Fibroblast of lung (primary cell): ENCODE measurements at regions not wholly inside any gene's neighbourhood (a gene's known extent, or its start where the extent isn't known, plus 50 kb on each side); places are given as distances from the start of the nearest gene placed in this dataset.

Experiments
- DNase-seq, 2 donors: peaks; one replicate each; pipeline versions ENCODE4 v3.0.0 to v3.0.0-alpha.2; 2010; ENCODE audit warnings: low read depth in 2 of 2
- H2AFZ ChIP-seq: 2 replicates; pipeline ENCODE4 v1.5.1; 2012; ENCODE audit warnings: low read length, control low read depth, inconsistent platforms
- H3K27ac ChIP-seq: 2 replicates; pipeline ENCODE4 v1.5.1; 2011; ENCODE audit warnings: low read length, control low read depth; ENCODE audit not compliant: insufficient read depth
- H3K27me3 ChIP-seq: 2 replicates; pipeline ENCODE4 v1.5.1; 2011; ENCODE audit warnings: mild to moderate bottlenecking, low read length; ENCODE audit not compliant: control insufficient read depth, insufficient read depth
- H3K36me3 ChIP-seq: 2 replicates; pipeline ENCODE4 v1.5.1; 2011; ENCODE audit warnings: low read length; ENCODE audit not compliant: control insufficient read depth, insufficient read depth
- H3K4me1 ChIP-seq: 2 replicates; pipeline ENCODE4 v1.5.1; 2011; ENCODE audit warnings: low read length; ENCODE audit not compliant: control insufficient read depth, insufficient read depth; ENCODE audit errors: extremely low read depth
- H3K4me2 ChIP-seq: 2 replicates; pipeline ENCODE4 v1.5.1; 2011; ENCODE audit warnings: low read length, control low read depth; ENCODE audit not compliant: insufficient read depth; ENCODE audit errors: extremely low read depth
- H3K4me3 ChIP-seq, 4 experiments: fragments of 200-600 bp in 1 of 4; sonication (generic) in 1 of 4; replicated peaks in 1 of 4; 2 replicates each; pipeline ENCODE4 v1.5.1; 2011 to 2016; ENCODE audit warnings: low read length in 4 of 4, low read depth in 3 of 4, mild to moderate bottlenecking in 3 of 4, control low read depth in 2 of 4, inconsistent platforms in 1 of 4, mixed read lengths in 1 of 4; ENCODE audit not compliant: insufficient read depth in 1 of 4; ENCODE audit errors: control extremely low read depth in 1 of 4
- H3K79me2 ChIP-seq: 2 replicates; pipeline ENCODE4 v1.5.1; 2012; ENCODE audit warnings: mild to moderate bottlenecking, low read length, inconsistent platforms; ENCODE audit not compliant: control insufficient read depth, insufficient read depth
- H3K9ac ChIP-seq: 2 replicates; pipeline ENCODE4 v1.5.1; 2011; ENCODE audit warnings: mild to moderate bottlenecking, low read length, control low read depth; ENCODE audit not compliant: insufficient read depth
- H3K9me3 ChIP-seq: 2 replicates; pipeline ENCODE4 v1.5.1; 2012; ENCODE audit warnings: low read depth, low read length; ENCODE audit not compliant: control insufficient read depth, insufficient read depth
- H4K20me1 ChIP-seq: 2 replicates; pipeline ENCODE4 v1.5.1; 2011; ENCODE audit warnings: low read length; ENCODE audit not compliant: control insufficient read depth, insufficient read depth; ENCODE audit errors: extremely low read depth
- CTCF ChIP-seq, 2 donors: IDR thresholded peaks in 1 of 2; conservative IDR thresholded peaks in 1 of 2; 1 replicate in 1 of 2; 2 replicates in 1 of 2; pipeline ENCODE4 v1.5.1; 2011 to 2012; ENCODE audit warnings: low read length in 2 of 2, control low read depth in 1 of 2, inconsistent platforms in 1 of 2, low read depth in 1 of 2, mild to moderate bottlenecking in 1 of 2
- EZH2 ChIP-seq: IDR thresholded peaks from 2 replicates; pipeline ENCODE4 v1.5.1; 2012; ENCODE audit warnings: low read length, control low read depth, mild to moderate bottlenecking; ENCODE audit errors: missing control alignments

- H3K9ac ChIP-seq: no peak overlapping the region
- no peak overlapping the region for H3K4me2 ChIP-seq
- no peak for TF ChIP-seq EZH2
- TF ChIP-seq CTCF (conservative IDR thresholded peaks at IDR 0.05 in 1 of 2, IDR thresholded peaks at IDR 0.05 in 1 of 2; ENCODE audit: low read depth in 1 of 2, low read length in 2 of 2): no peak
- DNase-seq: no peak
- no peak overlapping the region for H2AFZ ChIP-seq
- H3K79me2 ChIP-seq: no peaks in the 10 kb centered on the region
- no peaks in the 10 kb centered on the region for H3K27me3 ChIP-seq
- no peaks in the 10 kb centered on the region for H3K4me1 ChIP-seq
- H4K20me1 ChIP-seq: no peaks in the 10 kb centered on the region
- H3K9me3 ChIP-seq: no peaks in the 10 kb centered on the region
- no peak overlapping the region for H3K27ac ChIP-seq
- H3K4me3 ChIP-seq: no peak overlapping the region
- no peaks in the 10 kb centered on the region for H3K36me3 ChIP-seq
These were observed 139.9 kb downstream of the MRPL57 start for GRCh38 chr13:21316376-21316775.

- no peak overlapping the region for H3K9ac ChIP-seq
- peak overlapping the region in 2 of 4 experiments; percentile 32 to 35 for H3K4me3 ChIP-seq
- H3K36me3 ChIP-seq: no peaks in the 10 kb centered on the region
- no peaks in the 10 kb centered on the region for H3K9me3 ChIP-seq
- peak in 1 of 2 donors; percentile 17 for DNase-seq
- no peak for TF ChIP-seq CTCF (conservative IDR thresholded peaks at IDR 0.05 in 1 of 2, IDR thresholded peaks at IDR 0.05 in 1 of 2; ENCODE audit: low read depth in 1 of 2, low read length in 2 of 2)
- TF ChIP-seq EZH2: no peak
- no peak overlapping the region for H3K27ac ChIP-seq
- peak overlapping the region; percentile 35 for H2AFZ ChIP-seq
- no peaks in the 10 kb centered on the region for H3K4me1 ChIP-seq
- no peaks in the 10 kb centered on the region for H3K79me2 ChIP-seq
- no peak overlapping the region for H3K4me2 ChIP-seq
- H3K27me3 ChIP-seq: no peaks in the 10 kb centered on the region
- H4K20me1 ChIP-seq: no peaks in the 10 kb centered on the region
These were observed 140.1 kb downstream of the ZDHHC20 start for GRCh38 chr13:21318891-21319532.

- H3K79me2 ChIP-seq: no peaks in the 10 kb centered on the region
- H4K20me1 ChIP-seq: no peaks in the 10 kb centered on the region
- H2AFZ ChIP-seq: no peak overlapping the region
- DNase-seq: no peak
- no peak overlapping the region for H3K4me3 ChIP-seq
- no peaks in the 10 kb centered on the region for H3K27me3 ChIP-seq
- H3K27ac ChIP-seq: no peak overlapping the region
- H3K9me3 ChIP-seq: no peaks in the 10 kb centered on the region
- no peaks in the 10 kb centered on the region for H3K36me3 ChIP-seq
- no peak for TF ChIP-seq EZH2
- no peak for TF ChIP-seq CTCF (conservative IDR thresholded peaks at IDR 0.05 in 1 of 2, IDR thresholded peaks at IDR 0.05 in 1 of 2; ENCODE audit: low read depth in 1 of 2, low read length in 2 of 2)
- no peak overlapping the region for H3K9ac ChIP-seq
- no peak overlapping the region for H3K4me2 ChIP-seq
- H3K4me1 ChIP-seq: no peaks in the 10 kb centered on the region
These were observed 139.0 kb downstream of the ZDHHC20 start for GRCh38 chr13:21319869-21320641.
